ENCODE measurements at regions not wholly inside any gene's neighbourhood (a gene's known extent, or its start where the extent isn't known, plus 50 kb on each side); places are given as distances from the start of the nearest gene placed in this dataset.

- DNase-seq, result no peak
Measured at GRCh38 chr2:155115846-155116245, 417.4 kb downstream of the KCNJ3 start.

GRCh38 chr2:155111070-155111469 lies 412.6 kb downstream of the KCNJ3 start:
- DNase-seq, result no peak

GRCh38 chr2:155109527-155109926 lies 411.0 kb downstream of the KCNJ3 start:
- no peak for DNase-seq

GRCh38 chr2:155100261-155100660 lies 401.8 kb downstream of the KCNJ3 start:
- no peak for DNase-seq

GRCh38 chr2:155099784-155100183 lies 401.3 kb downstream of the KCNJ3 start:
- no peak for DNase-seq

DNA sequence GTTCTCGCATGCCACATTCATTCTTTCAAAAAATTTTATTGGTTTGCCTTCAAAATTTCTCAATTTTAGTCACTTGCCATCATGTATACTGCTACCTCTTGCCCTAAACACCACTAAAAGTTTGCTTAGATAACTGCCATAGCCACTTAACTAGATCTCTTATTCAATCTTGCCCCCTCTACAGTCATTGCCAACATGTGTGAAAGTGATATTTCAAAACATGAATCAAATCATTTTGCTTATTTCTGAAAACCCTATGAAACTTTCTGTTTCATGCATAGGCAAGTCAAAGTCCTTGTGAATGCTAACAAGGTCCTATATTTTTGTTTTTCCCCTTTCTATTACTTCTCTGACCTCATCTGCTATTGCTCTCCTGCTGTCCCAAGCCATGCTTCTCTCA lies 397.1 kb downstream of the KCNJ3 start:
- DNase-seq, result no peak

GRCh38 chr2:155080373-155080772 lies 381.9 kb downstream of the KCNJ3 start:
- DNase-seq, result no peak

- no peak for DNase-seq
Measured at GRCh38 chr2:155070489-155070888, 372.0 kb downstream of the KCNJ3 start.

GRCh38 chr2:155062922-155063258 lies 364.4 kb downstream of the KCNJ3 start:
- DNase-seq, result no peak

DNA sequence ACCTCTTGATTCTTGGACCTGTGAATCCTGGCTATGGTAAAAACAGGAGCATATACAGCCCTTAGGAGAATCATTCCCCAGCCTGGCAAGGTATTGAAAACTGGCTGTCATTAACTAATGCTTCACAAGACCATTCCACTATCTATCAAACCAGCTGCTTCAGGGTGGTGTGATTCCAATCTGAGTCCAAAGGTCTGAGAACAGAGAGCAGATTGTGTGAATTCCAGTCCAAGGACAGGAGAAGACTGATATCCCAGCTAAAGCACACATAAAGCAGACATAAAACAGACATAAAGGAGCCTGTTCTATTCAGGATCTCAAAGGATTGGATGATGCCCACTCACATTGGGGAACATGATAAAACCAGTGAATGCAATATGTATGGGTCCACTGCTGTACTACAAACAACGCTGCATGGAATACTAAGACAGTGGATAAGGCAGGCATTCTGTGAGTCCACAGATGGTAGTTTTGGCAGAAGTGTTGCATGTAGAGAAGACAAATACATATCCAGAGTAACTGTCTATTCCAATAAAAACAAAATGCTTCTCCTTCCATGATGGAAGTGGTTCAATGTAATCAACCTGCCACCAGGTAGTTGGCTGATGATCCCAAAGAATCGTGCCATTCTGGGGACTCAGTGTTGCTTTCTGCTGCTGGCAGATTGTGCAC lies 363.9 kb downstream of the KCNJ3 start:
- no peak for DNase-seq

- DNase-seq, result no peak
Measured at GRCh38 chr2:155060896-155061295, 362.4 kb downstream of the KCNJ3 start.

GRCh38 chr2:155054712-155055111 lies 356.2 kb downstream of the KCNJ3 start:
- no peak for DNase-seq

- DNase-seq, result no peak
Measured at GRCh38 chr2:155043097-155043496, 344.6 kb downstream of the KCNJ3 start.

- no peak for DNase-seq
Measured at GRCh38 chr2:155035308-155035707, 336.8 kb downstream of the KCNJ3 start.

GRCh38 chr2:155033652-155034051 lies 335.2 kb downstream of the KCNJ3 start:
- DNase-seq, result no peak

- DNase-seq, result no peak
Measured at GRCh38 chr2:155030296-155030695, 331.8 kb downstream of the KCNJ3 start.

- DNase-seq, result no peak
Measured at GRCh38 chr2:155026651-155027174, 328.2 kb downstream of the KCNJ3 start.

DNA sequence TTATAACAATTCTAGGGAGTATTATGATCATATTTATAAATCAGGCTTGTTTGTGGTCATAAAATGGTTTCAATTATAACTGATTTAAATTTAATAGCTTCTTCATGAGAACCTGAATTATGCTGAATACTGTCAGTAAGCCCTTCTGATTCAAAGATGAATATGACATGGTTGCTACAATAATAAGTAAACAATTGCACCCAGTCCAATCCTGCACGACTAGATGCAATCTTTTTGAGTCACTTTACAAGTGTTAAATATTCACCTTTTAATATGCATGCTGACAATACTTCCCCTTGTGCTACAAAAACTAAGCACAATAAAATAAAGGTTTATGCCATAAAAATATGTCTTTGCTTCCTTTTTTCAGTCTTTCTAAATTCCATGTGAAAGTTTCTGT lies 325.2 kb downstream of the KCNJ3 start:
- no peak for DNase-seq

DNA sequence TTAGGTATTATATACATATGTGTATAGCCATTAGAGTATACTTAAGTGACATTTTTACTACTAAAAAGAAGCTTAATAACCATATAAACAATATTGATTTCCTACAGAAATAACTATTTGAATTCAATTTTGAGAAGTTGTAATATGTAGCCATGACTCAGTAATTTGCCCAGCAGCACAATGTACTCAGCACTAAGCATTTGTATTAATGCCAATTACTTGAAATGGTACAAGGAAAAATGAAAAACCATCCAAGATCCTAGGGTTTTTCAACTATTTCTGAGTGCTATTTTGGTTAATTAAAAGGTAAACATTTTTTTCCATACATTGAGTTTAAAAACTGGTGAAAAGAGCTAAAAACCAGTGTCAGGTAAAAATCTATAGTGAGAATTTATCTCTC lies 324.0 kb downstream of the KCNJ3 start:
- no peak for DNase-seq

DNA sequence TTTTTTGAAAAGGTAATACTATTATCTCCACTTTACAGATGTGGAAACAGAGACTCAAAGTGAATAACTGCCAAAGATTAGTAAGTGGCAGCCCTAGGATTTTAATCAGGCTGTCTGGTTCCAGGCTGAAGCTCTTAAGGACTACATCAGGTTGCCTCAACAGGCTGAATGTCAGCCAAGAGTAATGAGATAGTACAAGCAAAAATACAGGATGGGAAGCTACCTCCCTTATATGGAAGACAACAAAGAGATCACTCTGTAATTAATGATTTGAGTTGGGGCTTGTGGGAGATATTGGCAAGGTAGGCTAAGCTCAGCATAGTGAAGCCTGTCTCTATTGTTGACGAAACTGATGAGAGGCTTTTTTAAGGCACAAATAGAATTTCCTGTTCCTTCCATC lies 323.1 kb downstream of the KCNJ3 start:
- no peak for DNase-seq

GRCh38 chr2:155020246-155020645 lies 321.8 kb downstream of the KCNJ3 start:
- no peak for DNase-seq

GRCh38 chr2:155010925-155011324 lies 312.4 kb downstream of the KCNJ3 start:
- DNase-seq, result no peak

- no peak for DNase-seq
Measured at GRCh38 chr2:154995361-154995760, 296.9 kb downstream of the KCNJ3 start.

DNA sequence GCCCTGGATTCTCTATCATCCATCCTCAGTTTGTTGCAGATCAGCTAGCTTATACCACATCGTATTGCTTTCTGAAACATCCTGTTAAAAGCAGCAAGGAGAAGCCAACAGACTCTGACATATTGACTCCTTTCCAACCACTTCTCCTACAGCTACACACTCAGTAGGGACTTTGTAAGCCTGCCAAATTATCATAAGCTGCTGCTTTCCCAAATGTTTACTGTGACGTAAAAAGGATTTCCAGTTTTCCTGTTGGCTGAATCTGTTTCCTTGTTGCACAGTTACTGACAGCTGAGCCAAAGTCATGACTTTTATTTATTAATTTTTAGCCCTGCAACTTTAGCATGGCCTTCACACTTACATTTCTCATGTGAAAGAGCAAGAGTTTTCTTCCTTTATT lies 294.3 kb downstream of the KCNJ3 start:
- DNase-seq, result no peak

- no peak for DNase-seq
Measured at GRCh38 chr2:154978710-154979109, 280.2 kb downstream of the KCNJ3 start.
